ENCODE measurements at regions not wholly inside any gene's neighbourhood (a gene's known extent, or its start where the extent isn't known, plus 50 kb on each side); places are given as distances from the start of the nearest gene placed in this dataset.
"Not testable (repeated sequence)": the region's sequence is repeated elsewhere in the genome, so short reads cannot be mapped to it uniquely, and the experiment has no call there.

DNA sequence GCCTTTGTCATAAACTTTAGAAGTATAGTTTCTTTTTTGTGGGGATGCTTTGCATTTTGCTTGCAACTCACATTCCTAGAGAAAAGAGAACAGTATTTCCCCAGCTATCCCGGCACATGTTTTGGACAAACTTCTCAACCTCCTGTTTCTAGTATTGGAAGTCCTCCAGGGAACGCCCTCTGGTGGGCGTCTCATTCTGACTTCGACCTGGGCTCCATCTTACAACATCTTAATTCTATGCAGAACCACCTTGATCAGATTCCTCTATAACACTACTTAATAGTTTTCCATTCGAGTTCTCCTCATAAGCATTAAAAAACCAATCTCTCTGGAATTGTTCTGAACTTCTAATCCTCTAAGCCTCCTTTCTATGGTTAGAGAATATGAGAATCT lies 139.5 kb upstream of the FZD8 start:
- intact Hi-C loops (cut with micrococcal nuclease; ENCODE audit: unreplicated experiment): loop anchor here (10.0 kb wide), 1 partner anchor 537 kb away; no protein-coding TSS in a partner anchor
- DNase-seq: no peak
- POLR2A ChIA-PET (ENCODE audit: unreplicated experiment): no interaction called here

DNA sequence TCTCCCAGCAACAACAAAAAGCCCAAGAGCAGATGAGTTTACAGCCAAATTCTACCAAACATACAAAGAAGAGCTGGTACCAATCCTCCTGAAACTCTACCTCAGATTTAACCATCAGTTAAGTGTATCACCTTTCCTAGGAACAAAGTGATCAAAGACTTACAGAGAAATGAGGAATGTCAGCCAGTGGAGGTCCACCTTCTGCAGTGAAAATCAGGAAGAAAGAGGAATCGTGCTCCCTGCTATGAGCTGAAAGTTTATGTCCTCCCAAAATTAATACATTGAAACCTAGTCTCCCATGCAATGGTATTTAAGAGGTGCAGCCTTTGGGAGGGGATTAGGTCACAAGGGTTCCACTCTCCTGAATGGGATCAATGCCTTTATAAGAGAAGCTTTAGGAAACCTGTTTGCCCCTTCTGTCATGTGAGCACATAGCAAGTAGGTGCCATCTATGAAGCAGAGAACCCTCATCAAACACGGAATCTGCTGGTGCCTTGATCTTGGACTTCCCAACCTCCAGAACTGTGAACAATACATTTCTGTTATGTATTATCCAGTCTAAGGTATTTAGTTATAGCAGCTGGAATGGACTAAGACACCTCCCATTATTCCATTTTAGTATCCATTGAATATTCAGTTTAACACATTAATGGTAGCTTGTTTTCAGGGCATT lies 139.0 kb upstream of the FZD8 start:
- Histone ChIP-seq H3F3A (ENCODE audit: insufficient read depth, low read depth) (no peaks in the 10 kb centered on the region), H3K4me2 (no peak overlapping the region), H2AFZ (no peak overlapping the region), H3K4me3 (no peak overlapping the region), H3K4me1 (replicated peaks; ENCODE audit: insufficient read depth) (no peaks in the 10 kb centered on the region), H3K79me2 (ENCODE audit: low read depth) (no peaks in the 10 kb centered on the region), H3K36me3 (ENCODE audit: low read depth) (no peaks in the 10 kb centered on the region), H3K27ac (no peak overlapping the region), H3K9me3 (ENCODE audit: insufficient read depth, low read depth) (no peaks in the 10 kb centered on the region), H4K20me1 (ENCODE audit: insufficient read depth) (no peaks in the 10 kb centered on the region), H3K9me2 (ENCODE audit: insufficient read depth) (no peaks in the 10 kb centered on the region), H3K27me3 (ENCODE audit: insufficient read depth, low read depth) (peaks cover 4% of the 10 kb centered on the region; the same call in 1 of the 2 replicates)
- TF ChIP-seq EZH2 (IDR thresholded peaks at IDR 0.05; ENCODE audit: low read depth): no peak
- TF ChIP-seq, protein P1, sequence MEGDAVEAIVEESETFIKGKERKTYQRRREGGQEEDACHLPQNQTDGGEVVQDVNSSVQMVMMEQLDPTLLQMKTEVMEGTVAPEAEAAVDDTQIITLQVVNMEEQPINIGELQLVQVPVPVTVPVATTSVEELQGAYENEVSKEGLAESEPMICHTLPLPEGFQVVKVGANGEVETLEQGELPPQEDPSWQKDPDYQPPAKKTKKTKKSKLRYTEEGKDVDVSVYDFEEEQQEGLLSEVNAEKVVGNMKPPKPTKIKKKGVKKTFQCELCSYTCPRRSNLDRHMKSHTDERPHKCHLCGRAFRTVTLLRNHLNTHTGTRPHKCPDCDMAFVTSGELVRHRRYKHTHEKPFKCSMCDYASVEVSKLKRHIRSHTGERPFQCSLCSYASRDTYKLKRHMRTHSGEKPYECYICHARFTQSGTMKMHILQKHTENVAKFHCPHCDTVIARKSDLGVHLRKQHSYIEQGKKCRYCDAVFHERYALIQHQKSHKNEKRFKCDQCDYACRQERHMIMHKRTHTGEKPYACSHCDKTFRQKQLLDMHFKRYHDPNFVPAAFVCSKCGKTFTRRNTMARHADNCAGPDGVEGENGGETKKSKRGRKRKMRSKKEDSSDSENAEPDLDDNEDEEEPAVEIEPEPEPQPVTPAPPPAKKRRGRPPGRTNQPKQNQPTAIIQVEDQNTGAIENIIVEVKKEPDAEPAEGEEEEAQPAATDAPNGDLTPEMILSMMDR (conservative IDR thresholded peaks at IDR 0.05): no peak
- DNase-seq: no peak
- CTCF ChIA-PET: no interaction called here
- POLR2A ChIA-PET (ENCODE audit: unreplicated experiment): no interaction called here
- intact Hi-C loops (cut with micrococcal nuclease; ENCODE audit: unreplicated experiment): loop anchor here (10.0 kb wide), 1 partner anchor 536 kb away; no protein-coding TSS in a partner anchor
- BruUV-seq (replicated peaks): no TSS peak

More for the DNA sequence above, 139.5 kb upstream of the FZD8 start:
- Histone ChIP-seq H3K36me3 (ENCODE audit: low read depth) (no peaks in the 10 kb centered on the region), H3K9me3 (ENCODE audit: insufficient read depth, low read depth) (no peaks in the 10 kb centered on the region), H3K4me3 (no peak overlapping the region), H3K4me2 (no peak overlapping the region), H2AFZ (no peak overlapping the region), H3K27me3 (ENCODE audit: insufficient read depth, low read depth) (peaks cover 4% of the 10 kb centered on the region; the same call in 1 of the 2 replicates), H3K9me2 (ENCODE audit: insufficient read depth) (no peaks in the 10 kb centered on the region), H3K4me1 (replicated peaks; ENCODE audit: insufficient read depth) (no peaks in the 10 kb centered on the region), H3K27ac (no peak overlapping the region), H3F3A (ENCODE audit: insufficient read depth, low read depth) (no peaks in the 10 kb centered on the region), H4K20me1 (ENCODE audit: insufficient read depth) (no peaks in the 10 kb centered on the region), H3K79me2 (ENCODE audit: low read depth) (no peaks in the 10 kb centered on the region)
- no TSS peak for BruUV-seq (replicated peaks)
- TF ChIP-seq, protein P1 (conservative IDR thresholded peaks at IDR 0.05): no peak
- no peak for TF ChIP-seq EZH2 (IDR thresholded peaks at IDR 0.05; ENCODE audit: low read depth)
- CTCF ChIA-PET: no interaction called here

DNA sequence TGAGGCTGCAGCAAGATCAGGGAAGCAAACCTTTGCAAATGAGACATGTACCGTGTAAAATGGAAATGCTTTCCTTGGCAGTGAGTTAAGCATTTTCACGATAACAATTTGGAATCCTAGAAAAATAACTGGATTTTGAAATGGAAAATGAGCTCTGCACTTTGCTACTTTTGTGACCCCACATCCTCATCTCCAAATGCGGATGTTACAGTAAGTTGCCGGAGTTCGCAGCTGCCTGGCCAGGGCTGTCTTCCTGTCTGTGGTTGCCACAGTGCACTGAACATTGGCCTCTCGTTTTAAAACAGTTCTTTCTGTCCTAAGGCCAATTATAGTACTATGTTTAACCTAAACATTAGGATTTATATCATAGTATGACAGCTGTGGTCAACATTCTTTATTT lies 136.2 kb upstream of the FZD8 start:
- Histone ChIP-seq H3K27ac (no peak overlapping the region), H3K4me2 (no peak overlapping the region), H3K9me2 (ENCODE audit: insufficient read depth) (no peaks in the 10 kb centered on the region), H2AFZ (no peak overlapping the region), H3K36me3 (ENCODE audit: low read depth) (no peaks in the 10 kb centered on the region), H3K27me3 (ENCODE audit: insufficient read depth, low read depth) (peaks cover 4% of the 10 kb centered on the region; the same call in 1 of the 2 replicates), H3K4me1 (replicated peaks; ENCODE audit: insufficient read depth) (no peaks in the 10 kb centered on the region), H3K9me3 (ENCODE audit: insufficient read depth, low read depth) (no peaks in the 10 kb centered on the region), H3K4me3 (no peak overlapping the region), H3K79me2 (ENCODE audit: low read depth) (no peaks in the 10 kb centered on the region), H3F3A (ENCODE audit: insufficient read depth, low read depth) (no peaks in the 10 kb centered on the region), H4K20me1 (ENCODE audit: insufficient read depth) (no peaks in the 10 kb centered on the region)
- no peak for DNase-seq
- BruUV-seq (replicated peaks): no TSS peak
- TF ChIP-seq, protein P1 (conservative IDR thresholded peaks at IDR 0.05): no peak
- TF ChIP-seq EZH2 (IDR thresholded peaks at IDR 0.05; ENCODE audit: low read depth): no peak
- ChIA-PET POLR2A (ENCODE audit: unreplicated experiment) (no interaction called here), CTCF (no interaction called here)
- intact Hi-C loops (cut with micrococcal nuclease; ENCODE audit: unreplicated experiment): no loop called here

DNA sequence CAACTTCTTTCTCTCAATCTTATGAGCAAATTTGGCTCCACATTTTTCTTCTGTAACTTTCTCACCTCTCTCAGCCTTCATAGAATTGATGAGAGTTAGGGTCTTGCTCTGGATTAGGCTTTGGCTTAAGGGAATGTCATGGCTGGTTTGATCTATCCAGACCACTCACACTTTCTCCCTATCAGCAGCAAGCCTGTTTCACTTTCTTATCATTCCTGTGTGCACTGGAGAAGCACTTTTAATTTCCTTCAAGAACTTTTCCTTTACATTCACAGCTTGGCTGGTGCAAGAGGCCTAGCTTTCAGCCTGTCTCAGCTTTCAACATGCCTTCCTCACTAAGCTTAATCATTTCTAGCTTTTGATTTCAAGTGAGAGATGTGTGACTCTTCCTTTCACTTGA lies 134.5 kb upstream of the FZD8 start:
- H3K4me1 ChIP-seq (replicated peaks; ENCODE audit: insufficient read depth); H4K20me1 ChIP-seq (ENCODE audit: insufficient read depth); H3K4me2 ChIP-seq; H3K4me3 ChIP-seq; CTCF ChIA-PET; H3K79me2 ChIP-seq (ENCODE audit: low read depth); H2AFZ ChIP-seq; H3K36me3 ChIP-seq (ENCODE audit: low read depth); H3K9me3 ChIP-seq (ENCODE audit: insufficient read depth, low read depth); H3K9me2 ChIP-seq (ENCODE audit: insufficient read depth); intact Hi-C loops (cut with micrococcal nuclease; ENCODE audit: unreplicated experiment); DNase-seq; H3K27me3 ChIP-seq (ENCODE audit: insufficient read depth, low read depth); H3F3A ChIP-seq (ENCODE audit: insufficient read depth, low read depth); BruUV-seq (replicated peaks); POLR2A ChIA-PET (ENCODE audit: unreplicated experiment); H3K27ac ChIP-seq: not testable (repeated sequence)
